HG03196 (cell line): ENCODE measurements at regions not wholly inside any gene's neighbourhood (a gene's known extent, or its start where the extent isn't known, plus 50 kb on each side); places are given as distances from the start of the nearest gene placed in this dataset.
"Not testable (repeated sequence)": the region's sequence is repeated elsewhere in the genome, so short reads cannot be mapped to it uniquely, and the experiment has no call there.

Experiments
- ATAC-seq: cut with Tn5 transposase; IDR thresholded peaks from one replicate; pipeline ENCODE4 v1.9.1; 2021; ENCODE audit not compliant: unreplicated experiment

DNA sequence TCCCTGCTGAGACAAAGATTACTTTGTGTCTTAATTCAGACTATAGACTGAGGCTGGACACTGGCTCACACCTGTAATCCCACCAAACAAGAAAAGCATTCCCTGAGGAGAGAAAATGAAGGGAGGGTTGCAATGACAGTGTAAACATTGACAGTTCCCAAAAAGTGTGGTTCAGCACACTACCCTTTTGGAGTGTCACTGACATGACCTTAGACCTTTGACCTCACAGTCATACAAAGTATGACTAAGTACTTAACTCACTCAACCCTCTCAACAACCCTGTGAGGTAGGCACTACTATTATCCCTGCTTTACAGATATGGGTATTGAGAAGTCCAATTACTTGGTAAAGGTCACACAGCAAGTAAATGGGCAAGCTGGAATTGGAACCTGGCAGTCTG lies 341.7 kb downstream of the LRRC3B start:
- ATAC-seq, result no peak

DNA sequence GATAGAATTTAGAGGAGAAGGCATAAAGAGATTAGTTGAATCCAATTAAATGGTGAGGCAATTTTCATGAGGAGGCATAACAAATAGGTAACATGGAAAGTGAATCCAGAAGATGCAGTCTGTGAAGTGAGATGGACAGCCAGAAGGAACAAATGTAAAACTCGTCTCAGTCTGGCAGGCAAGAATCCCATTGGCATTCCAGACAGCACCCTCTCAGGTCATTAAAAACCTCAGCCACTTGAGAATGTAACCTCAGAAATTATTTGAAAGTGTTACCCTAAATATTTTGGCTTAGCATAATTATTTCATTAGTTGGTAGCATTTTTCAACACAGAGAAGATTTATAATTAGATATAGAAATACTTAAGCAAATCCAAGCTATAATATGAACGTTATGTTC lies 342.3 kb downstream of the LRRC3B start:
- no peak for ATAC-seq

DNA sequence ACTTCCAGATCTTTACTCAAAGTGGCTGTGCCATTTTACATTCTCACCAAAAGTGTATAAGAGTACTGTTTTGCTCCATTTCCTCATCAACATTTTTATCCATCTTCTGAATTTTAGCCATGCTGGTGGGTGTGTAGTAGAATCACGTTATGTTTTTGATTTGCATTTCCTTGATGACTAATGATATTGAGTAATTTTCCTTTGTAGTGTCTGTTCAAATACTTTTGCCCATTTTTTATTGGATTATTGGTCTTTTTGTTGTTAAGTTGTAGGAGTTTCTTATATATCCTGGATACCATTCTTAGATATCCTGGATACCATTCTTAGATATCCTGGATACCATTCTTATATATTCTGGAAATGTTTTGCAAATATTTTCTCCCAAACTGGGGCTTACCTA lies 344.9 kb downstream of the LRRC3B start:
- no peak for ATAC-seq

DNA sequence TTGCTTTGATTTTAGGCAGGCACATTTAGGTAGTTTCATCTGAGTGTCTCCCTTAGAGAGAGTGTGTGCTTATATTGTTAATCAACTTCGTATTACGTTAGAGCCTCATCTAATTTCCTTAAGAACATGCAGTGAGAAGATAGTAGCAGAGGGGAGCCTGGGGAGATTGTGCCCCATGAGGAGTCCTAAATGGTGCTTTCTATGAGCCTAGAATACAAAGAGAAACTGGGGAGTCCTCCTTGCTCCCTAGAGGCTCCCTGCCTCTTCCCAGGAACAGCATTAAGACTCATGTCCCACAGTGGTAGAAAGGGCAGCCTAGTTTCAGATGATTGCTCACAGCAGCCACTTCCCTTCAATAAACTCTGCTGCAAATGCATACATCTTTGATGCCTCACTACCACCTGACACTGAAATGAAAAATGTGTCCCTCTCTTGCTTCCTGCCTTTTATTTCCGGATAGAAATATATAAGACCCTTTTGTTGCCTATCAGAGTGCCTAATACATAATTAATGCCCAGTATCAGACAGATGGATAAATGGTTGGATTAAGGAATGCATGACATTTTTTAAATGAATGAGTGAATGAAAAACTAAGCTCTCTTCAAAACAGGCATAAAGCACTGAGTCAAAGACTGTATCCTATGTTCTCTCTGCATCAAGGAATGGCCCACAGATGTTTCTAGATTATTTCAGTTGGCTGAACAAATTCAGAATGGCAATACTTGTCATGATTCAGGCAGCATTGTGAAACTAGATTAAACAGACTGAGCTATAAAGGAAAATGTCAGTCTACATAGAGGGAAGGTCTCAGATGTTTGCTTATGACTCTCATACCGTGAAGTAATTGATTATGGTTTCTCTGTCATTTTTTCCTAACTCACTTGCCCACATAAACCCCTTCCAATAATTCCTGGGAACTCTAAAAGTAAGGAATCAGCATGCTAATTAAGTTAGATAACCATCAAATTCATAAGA lies 362.1 kb downstream of the LRRC3B start:
- ATAC-seq, result no peak

DNA sequence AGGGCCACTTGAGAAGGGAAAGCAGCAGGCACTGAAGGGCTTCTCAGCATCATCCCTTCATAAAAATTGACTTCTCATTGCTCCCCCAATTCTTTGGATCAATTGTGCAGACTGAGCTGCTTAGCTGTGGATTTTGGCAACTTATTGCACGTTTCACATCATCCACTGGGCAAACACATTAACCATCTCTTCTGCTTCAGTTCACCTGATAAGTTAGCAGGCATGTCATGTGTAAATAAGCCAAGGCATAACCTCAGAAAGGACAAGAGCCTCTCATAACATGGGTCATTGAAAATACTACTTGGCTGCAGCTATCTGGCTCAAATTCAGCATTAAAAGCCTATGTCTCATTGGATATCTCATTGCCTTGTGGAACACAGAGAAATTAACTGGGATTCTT lies 366.5 kb downstream of the LRRC3B start:
- no peak for ATAC-seq

DNA sequence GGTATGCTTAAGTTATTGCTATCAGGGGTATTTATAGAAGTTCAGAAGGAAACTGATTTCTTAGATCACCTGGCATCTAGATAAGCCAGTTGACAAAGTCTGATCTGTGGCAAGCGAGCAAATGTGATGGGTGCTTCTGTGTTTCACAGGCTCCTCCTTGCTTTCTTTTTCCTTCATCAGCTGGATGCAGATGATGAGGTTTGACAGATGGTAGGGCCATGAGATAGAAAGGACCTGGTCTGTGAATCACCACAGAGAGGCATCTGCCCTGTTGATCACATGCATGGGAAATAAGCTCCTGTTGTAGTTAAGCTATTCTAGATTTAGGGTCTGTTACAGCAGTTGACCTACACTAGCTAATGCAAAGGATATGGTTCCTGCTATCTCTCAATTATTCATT lies 372.0 kb downstream of the NEK10 start:
- no peak for ATAC-seq

DNA sequence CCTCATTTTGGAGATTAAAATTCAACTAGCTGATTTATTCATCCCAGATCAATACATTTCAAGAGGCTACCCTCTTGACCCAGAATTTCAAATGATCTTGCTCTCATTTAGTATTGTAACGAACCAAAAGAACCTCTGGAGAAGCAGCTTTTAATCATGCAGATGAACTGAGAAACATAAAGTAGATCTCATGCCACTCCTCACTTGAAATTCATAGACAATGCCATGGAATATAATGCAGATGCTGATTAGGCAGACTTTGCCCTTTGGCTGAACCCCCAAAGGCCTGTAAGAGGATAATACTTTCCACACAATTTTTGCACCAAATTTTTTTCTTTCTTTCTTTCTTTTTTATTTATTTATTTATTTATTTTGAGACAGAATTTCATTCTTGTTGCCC lies 358.3 kb downstream of the NEK10 start:
- ATAC-seq, result no peak

DNA sequence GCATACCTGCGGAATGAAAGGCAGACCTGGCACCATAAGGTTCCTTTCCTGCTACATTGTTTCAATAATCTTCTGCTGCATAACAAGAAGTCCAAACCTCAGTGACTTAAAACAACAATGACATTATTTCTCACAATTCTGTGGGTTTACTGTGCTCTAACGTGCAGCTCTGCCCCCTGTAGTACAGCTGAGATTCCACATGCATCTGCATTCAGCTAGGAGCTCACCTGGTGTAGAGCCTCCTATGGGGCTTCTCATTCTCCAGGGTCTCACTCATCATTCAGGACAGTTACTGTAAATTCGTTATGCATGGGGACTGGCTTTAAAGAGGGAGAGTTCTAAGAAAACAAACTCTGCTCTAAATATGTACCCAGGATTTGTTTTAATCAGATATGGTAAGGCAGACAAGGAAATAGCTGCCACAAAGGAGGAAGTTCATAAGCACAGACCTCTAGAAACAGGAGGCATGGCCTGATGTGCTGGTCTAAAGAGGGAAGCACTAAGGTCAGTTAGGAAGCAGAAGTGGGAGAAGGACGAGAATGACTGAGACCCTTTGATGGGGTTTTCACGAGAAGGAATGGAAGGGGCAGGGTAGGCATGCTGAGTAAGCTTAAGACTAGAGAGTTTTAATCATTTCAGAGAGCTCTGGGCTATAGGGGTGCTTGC lies 347.0 kb downstream of the NEK10 start:
- no peak for ATAC-seq

DNA sequence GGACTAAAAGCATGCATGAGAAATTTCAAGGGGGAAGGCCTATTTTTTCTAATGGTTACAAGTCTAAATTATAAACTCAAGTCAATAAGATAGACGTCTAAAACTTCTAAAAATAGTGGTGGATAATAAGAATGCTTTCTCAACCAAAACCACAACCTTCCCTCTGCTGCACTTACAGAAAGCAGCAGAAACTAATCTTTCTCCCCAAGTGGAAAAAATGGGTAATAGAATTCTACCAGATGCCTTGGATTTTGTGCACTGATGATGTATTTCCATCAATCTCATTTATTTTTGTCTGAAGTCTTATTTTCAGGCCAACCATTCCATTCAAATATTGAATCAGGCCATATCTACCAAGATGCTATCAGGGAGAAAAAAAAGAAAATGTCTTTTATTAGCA lies 344.7 kb downstream of the NEK10 start:
- ATAC-seq, result no peak

DNA sequence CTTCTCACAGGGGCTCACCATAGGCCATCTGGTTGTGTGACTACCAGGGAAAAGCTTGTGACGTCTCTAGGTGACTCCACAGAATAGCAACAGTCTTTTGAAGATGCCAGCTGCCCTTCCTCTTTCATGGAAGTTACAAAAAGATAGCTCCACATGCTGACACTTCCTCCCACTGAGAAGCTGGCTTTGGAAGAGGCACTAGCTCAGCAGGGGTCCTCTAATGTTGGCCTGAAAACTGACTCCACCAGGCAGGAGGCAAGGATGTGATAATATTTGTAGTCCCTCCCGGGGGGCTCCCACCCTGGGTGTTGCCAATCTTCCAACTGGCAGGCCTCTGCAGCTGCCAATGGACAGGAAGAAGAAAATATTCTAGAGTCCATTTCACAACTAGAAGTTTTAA lies 343.5 kb downstream of the NEK10 start:
- no peak for ATAC-seq

DNA sequence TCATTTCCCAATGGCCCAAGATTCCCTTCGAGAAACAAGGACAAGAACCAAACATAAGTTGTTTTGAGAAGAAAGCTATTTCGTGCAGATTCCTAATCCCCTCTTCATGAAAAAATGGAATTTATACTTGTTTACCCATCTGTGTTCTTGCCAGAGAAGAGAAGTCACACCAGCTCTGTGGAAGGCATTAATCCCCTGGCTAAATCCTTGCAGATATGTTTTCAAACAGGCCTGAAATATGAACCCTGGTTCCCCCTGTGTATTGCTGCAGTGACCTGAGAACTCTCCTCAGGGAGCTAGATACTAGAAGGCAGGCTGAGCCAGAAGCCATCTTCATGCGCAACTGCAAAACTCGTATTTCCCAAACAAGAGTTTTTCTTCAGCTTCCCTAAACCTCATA lies 337.7 kb downstream of the NEK10 start:
- ATAC-seq, result no peak

DNA sequence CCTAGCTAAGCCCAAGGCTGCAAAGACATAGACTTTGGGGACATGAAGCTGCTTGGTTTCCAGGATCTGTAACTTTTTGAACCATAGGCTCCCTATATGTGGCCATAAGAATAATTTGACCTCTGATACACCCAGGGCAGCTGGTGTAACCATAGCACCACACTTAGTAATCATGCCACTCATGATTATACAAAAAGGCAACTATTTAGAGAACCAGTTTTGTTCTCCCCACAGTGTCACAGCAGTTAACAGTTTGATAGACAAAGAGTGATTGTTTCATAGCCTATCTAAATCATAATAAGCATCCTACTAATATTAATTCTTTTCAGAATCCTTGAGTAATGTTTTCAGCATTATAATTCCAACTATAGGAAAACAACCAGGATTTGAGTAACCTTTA lies 334.9 kb downstream of the NEK10 start:
- ATAC-seq, result no peak

DNA sequence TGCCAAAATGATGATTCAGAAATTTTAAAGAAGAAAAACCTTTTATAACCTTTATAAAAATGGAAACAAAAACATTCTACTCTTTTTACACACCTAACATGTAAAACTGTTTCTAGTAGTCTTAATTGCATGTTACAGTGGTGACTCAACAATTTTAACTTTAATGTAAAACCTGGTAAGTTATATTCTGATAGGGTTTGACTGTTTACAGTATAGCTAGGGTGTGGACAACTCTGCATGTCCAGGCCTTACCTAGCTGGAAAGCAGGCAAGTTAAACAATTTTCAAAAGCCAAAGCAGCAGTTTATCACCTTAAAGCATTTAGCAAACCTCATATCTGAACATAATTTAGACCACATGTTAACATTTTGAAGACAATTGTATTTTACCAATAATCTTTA lies 328.5 kb downstream of the NEK10 start:
- ATAC-seq, result no peak

DNA sequence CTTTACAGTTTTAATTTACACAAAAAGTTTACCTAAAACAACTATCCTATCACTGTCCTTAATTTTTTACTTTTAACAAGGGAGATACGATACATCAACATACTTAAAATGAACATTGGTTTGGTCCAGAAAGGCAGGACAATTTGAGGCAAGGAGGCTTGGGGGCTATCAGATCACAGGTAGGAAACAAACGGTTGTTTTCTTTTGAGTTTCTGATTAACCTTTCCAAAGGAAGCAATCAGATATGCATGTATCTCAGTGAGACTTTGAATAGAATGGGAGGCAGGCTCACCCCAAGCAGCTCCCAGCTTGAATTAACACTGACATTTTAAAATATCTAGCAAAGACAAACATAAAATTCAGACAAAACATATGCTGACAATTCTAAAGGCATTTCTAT lies 326.6 kb downstream of the NEK10 start:
- not testable (repeated sequence) for ATAC-seq

DNA sequence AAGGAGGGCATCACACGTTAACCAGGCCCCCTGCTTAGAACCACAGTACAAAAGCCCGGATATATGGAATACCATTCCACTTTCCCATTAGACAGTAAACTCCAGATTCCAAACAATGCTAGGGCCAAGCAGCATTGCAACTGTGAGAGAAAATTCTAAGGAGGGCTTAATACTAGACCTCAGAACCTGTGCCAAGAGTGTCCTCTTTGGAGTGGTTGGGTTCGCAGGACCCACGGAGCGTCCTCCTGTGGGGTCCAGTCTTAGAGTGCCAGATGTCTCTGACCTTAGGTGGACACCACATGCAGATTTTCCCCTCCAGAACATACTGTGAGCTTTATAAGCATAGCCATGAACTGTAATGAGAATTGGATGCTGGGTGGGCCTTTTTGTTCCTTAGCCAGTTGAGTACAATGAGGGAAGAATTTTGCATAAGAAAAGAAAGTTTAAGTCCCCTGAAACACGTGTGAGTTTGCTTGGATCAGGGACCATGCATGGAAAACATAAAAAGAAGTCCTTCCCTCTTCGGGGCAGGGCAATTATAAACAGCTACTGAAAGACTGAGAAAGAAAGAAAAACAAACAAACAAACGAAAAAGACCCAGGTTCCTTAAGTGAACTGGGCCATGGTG lies 325.7 kb downstream of the NEK10 start:
- no peak for ATAC-seq

DNA sequence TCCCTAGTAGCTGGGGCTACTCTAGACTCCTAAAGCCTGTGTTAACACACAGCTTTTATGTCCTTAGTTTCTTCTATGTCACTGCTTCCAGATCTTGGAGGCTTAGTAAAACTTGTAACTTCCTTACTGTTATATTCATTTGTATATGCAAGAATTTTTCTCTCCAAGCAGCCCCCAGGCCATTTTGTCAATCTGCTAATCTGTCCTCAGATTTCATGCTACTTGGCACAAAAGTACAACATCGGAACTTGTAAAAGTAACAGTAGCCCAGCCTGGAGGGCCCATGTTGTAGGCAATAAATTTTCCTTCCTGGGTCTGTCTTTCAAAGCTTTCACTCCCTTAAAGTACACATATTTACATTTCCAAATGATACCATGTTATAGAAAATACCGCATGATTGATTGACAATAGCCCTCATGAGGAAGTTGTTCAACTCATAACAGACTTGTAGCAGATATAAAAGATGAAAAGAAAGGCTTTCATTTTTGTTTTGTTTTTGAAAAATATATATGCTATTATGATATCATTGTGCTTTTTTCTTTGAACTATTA lies 324.2 kb downstream of the NEK10 start:
- no peak for ATAC-seq

DNA sequence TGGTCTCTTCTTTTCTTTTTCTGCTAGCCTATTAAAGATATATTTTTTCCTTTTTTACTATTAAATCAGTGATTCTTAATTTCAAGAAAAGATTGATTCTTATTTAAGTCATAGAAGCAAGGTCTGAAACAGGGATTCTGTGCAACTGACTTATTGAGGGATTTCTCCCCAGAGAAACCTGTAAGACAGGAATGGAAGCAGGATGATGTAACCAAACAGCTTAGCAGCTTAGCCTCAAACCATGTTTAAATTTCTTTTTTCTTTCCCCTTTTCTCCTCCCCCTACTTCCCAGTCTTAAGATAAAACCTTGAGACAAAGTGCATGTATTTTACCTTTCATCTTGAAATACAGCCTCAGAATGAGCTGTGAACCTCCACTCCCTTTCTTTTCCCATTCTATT lies 322.8 kb downstream of the NEK10 start:
- no peak for ATAC-seq

DNA sequence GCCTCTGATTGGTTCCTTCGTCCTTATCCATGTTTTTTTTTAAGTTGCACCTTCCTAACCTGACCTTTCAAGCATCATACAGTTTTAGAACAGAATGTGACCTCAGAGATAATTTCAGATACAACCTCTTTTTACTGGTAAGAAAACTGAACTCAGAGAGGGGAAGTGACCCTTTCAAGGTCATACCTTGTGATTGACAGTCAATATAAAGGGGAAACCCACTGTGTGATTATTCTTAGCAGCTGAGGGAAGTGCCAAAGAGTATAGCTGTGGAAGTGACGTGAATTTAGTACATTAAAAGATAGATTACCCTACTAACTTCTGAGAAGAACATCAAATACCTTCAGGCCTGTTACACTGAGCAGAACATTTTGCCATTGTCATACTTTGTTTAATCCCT lies 319.4 kb downstream of the NEK10 start:
- ATAC-seq, result no peak

DNA sequence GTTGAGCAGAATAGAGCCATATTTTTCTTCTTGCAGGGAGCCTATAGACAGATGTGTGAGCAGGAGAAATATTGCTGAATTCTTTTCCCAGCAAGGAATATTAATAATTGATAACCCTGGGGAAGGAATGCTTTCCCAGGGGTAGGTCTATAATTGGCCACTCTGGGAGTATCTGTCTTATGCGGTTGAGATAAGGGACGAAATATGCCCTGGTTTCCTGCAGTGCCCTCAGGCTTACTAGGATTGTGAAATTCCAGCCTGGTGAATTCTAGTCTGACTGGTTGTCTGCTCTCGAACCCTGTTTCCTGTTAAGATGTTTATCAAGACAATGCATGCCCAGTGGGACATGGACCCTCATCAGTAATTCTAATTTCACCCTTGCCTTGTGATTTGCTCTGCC lies 317.7 kb downstream of the NEK10 start:
- ATAC-seq, result not testable (repeated sequence)

DNA sequence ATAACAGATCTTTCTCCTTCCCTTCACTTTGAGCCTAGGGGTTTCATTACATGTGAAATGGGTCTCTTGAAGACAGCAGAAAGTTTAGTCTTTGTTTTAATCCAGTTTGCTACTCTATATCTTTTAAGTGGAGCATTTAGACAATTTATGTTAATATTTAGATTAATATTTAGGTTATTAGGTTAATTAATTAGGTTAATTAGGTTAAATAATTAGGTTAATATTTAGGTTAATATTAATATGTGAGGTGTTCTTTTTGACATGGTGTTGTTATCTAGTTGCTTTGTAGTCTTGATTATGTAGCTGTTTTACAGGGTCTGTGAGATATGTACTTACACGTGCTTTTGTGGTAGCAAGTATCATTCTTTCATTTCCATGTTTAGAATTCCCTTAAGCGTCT lies 312.9 kb downstream of the NEK10 start:
- ATAC-seq, result no peak

DNA sequence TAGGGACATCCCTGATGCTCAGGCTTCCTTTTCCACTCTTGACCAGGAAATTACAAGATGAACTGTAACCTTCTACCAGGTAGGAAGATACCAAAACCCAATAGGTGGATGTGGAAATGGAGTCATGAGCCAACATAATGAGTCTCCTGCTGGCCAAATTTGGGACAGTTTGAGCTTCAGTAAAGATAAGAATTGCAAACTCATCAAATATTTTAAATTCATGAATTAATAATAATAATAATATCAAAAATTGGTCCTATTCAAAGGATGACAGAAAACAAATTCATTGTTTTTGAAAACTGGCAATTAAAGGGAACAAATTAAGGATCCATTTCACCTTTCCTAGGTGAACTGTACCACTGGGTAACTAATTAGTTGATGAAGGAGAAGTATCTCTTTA lies 309.7 kb downstream of the NEK10 start:
- ATAC-seq, result no peak
